Activated naive CD4-positive, alpha-beta T cell treated with anti-CD3 and anti-CD28 coated beads, Interleukin-2, amount 50 U/mL, for 72 hours (primary cell): ENCODE measurements at regions not wholly inside any gene's neighbourhood (a gene's known extent, or its start where the extent isn't known, plus 50 kb on each side); places are given as distances from the start of the nearest gene placed in this dataset.

Experiments
- ATAC-seq, 2 donors: fragments of 150-1000 bp; cut with Tn5 transposase; 2 replicates each; pipeline ENCODE4 v1.10.0; 2021; ENCODE audit warnings: mild to moderate bottlenecking in 2 of 2, moderate library complexity in 2 of 2
- DNase-seq, 2 donors: peaks; one replicate each; pipeline ENCODE4 v3.0.0; 2021 to 2022; ENCODE audit warnings: low spot score in 2 of 2
- H3K27ac Mint-ChIP-seq, 2 donors: one replicate each; pipeline ENCODE4 v1.8.0; 2022; ENCODE audit warnings: mild to moderate bottlenecking in 2 of 2, mixed read lengths in 2 of 2
- H3K36me3 Mint-ChIP-seq, 2 donors: one replicate each; pipeline ENCODE4 v1.8.0; 2022; ENCODE audit warnings: mixed read lengths in 2 of 2
- H3K9me3 Mint-ChIP-seq, 2 donors: one replicate each; pipeline ENCODE4 v1.8.0; 2022; ENCODE audit warnings: mixed read lengths in 2 of 2

GRCh38 chr16:6048017-6048416, 950.4 kb upstream of the EEF2KMT start:
- peaks cover 0 to 4% of the 10 kb centered on the region in 2 donors for H3K36me3 Mint-ChIP-seq
- ATAC-seq (no peak), DNase-seq (no peak)
- no peak overlapping the region for H3K27ac Mint-ChIP-seq
- H3K9me3 Mint-ChIP-seq: peaks cover 17 to 18% of the 10 kb centered on the region in 2 donors

GRCh38 chr16:6047325-6047724, 949.7 kb upstream of the EEF2KMT start:
- ATAC-seq: no peak
- DNase-seq: no peak
- no peak overlapping the region for H3K27ac Mint-ChIP-seq
- peaks cover 14 to 20% of the 10 kb centered on the region in 2 donors for H3K9me3 Mint-ChIP-seq
- peaks cover 0 to 4% of the 10 kb centered on the region in 2 donors for H3K36me3 Mint-ChIP-seq

GRCh38 chr16:6038941-6039645, 941.5 kb upstream of the EEF2KMT start:
- DNase-seq (no peak), ATAC-seq (no peak)
- peaks cover 10 to 14% of the 10 kb centered on the region in 2 donors for H3K9me3 Mint-ChIP-seq
- no peaks in the 10 kb centered on the region for H3K36me3 Mint-ChIP-seq
- no peak overlapping the region for H3K27ac Mint-ChIP-seq

GRCh38 chr16:6035161-6035560, 937.6 kb upstream of the EEF2KMT start:
- Mint-ChIP-seq H3K9me3 (peaks cover 13 to 14% of the 10 kb centered on the region in 2 donors), H3K27ac (no peak overlapping the region), H3K36me3 (no peaks in the 10 kb centered on the region)
- DNase-seq (no peak), ATAC-seq (no peak)

- no peaks in the 10 kb centered on the region for H3K36me3 Mint-ChIP-seq
- H3K9me3 Mint-ChIP-seq: peaks cover 11 to 14% of the 10 kb centered on the region in 2 donors
- no peak overlapping the region for H3K27ac Mint-ChIP-seq
- DNase-seq: no peak
- no peak for ATAC-seq
These were observed 936.9 kb upstream of the EEF2KMT start for GRCh38 chr16:6034511-6034910.

- no peaks in the 10 kb centered on the region for H3K36me3 Mint-ChIP-seq
- ATAC-seq: no peak
- DNase-seq: no peak
- peaks cover 11 to 14% of the 10 kb centered on the region in 2 donors for H3K9me3 Mint-ChIP-seq
- H3K27ac Mint-ChIP-seq: no peak overlapping the region
These were observed 934.8 kb upstream of the EEF2KMT start for GRCh38 chr16:6032438-6032837.

GRCh38 chr16:6031567-6031966, 934.0 kb upstream of the EEF2KMT start:
- no peak for ATAC-seq
- Mint-ChIP-seq H3K36me3 (no peaks in the 10 kb centered on the region), H3K9me3 (peaks cover 11 to 14% of the 10 kb centered on the region in 2 donors), H3K27ac (no peak overlapping the region)
- no peak for DNase-seq

- no peaks in the 10 kb centered on the region for H3K36me3 Mint-ChIP-seq
- H3K9me3 Mint-ChIP-seq: peaks cover 11 to 14% of the 10 kb centered on the region in 2 donors
- no peak overlapping the region for H3K27ac Mint-ChIP-seq
- no peak for ATAC-seq
- DNase-seq: no peak
These were observed 933.5 kb upstream of the EEF2KMT start for GRCh38 chr16:6031102-6031501.

GRCh38 chr16:6027733-6028132, 930.1 kb upstream of the EEF2KMT start:
- DNase-seq: no peak
- Mint-ChIP-seq H3K27ac (no peak overlapping the region), H3K36me3 (no peaks in the 10 kb centered on the region), H3K9me3 (peaks cover 3 to 8% of the 10 kb centered on the region in 2 donors)
- no peak for ATAC-seq

GRCh38 chr16:6023449-6023848, 925.9 kb upstream of the EEF2KMT start:
- Mint-ChIP-seq H3K9me3 (no peaks in the 10 kb centered on the region), H3K27ac (no peak overlapping the region), H3K36me3 (no peaks in the 10 kb centered on the region)
- DNase-seq: no peak
- ATAC-seq: no peak

- Mint-ChIP-seq H3K27ac (no peak overlapping the region), H3K36me3 (no peaks in the 10 kb centered on the region), H3K9me3 (peaks cover 0 to 3% of the 10 kb centered on the region in 2 donors)
- DNase-seq (no peak), ATAC-seq (no peak)
These were observed 923.8 kb upstream of the EEF2KMT start for GRCh38 chr16:6021276-6021943.

- Mint-ChIP-seq H3K9me3 (peaks cover 10 to 12% of the 10 kb centered on the region in 2 donors), H3K27ac (no peak overlapping the region), H3K36me3 (peaks cover 0 to 9% of the 10 kb centered on the region in 2 donors)
- ATAC-seq (no peak), DNase-seq (no peak)
These were observed 922.8 kb upstream of the EEF2KMT start for GRCh38 chr16:6020162-6020985.

GRCh38 chr16:6019490-6019991, 921.9 kb upstream of the EEF2KMT start:
- H3K36me3 Mint-ChIP-seq: peaks cover 0 to 9% of the 10 kb centered on the region in 2 donors
- DNase-seq (no peak), ATAC-seq (no peak)
- H3K27ac Mint-ChIP-seq: no peak overlapping the region
- peaks cover 10 to 13% of the 10 kb centered on the region in 2 donors for H3K9me3 Mint-ChIP-seq

GRCh38 chr16:6018848-6019489, 921.4 kb upstream of the EEF2KMT start:
- no peak for ATAC-seq
- DNase-seq: no peak
- H3K27ac Mint-ChIP-seq: no peak overlapping the region
- peaks cover 10 to 13% of the 10 kb centered on the region in 2 donors for H3K9me3 Mint-ChIP-seq
- H3K36me3 Mint-ChIP-seq: peaks cover 0 to 9% of the 10 kb centered on the region in 2 donors

- Mint-ChIP-seq H3K27ac (no peak overlapping the region), H3K36me3 (peaks cover 0 to 9% of the 10 kb centered on the region in 2 donors), H3K9me3 (peaks cover 10 to 13% of the 10 kb centered on the region in 2 donors)
- ATAC-seq (no peak), DNase-seq (no peak)
These were observed 919.1 kb upstream of the EEF2KMT start for GRCh38 chr16:6016530-6017184.

- ATAC-seq (no peak), DNase-seq (no peak)
- peaks cover 10 to 15% of the 10 kb centered on the region in 2 donors for H3K9me3 Mint-ChIP-seq
- no peak overlapping the region for H3K27ac Mint-ChIP-seq
- H3K36me3 Mint-ChIP-seq: peaks cover 0 to 9% of the 10 kb centered on the region in 2 donors
These were observed 915.1 kb upstream of the EEF2KMT start for GRCh38 chr16:6012716-6013115.
